ENCODE measurements at regions not wholly inside any gene's neighbourhood (a gene's known extent, or its start where the extent isn't known, plus 50 kb on each side); places are given as distances from the start of the nearest gene placed in this dataset.

DNA sequence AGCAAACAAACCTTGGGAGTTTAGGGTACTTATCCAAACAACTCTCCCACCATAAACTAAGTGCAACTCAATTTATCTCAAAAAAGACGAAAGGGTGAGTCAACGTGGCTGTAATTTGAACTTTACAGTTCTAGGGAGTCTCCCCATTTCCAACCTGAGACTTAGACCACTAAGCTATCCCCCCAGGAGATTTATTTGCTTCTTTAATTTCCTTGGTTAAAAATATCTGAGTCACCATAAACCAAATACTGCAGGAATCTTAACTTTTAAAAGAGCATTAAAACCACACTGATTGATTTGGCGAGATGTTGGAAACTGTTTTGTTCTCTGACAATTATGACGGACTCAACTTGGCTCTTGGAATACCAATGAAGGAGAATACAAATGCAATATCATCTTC, 299.3 kb upstream of the SOX9 start:
- no peak overlapping the region for H3K4me3 Mint-ChIP-seq
- H3K27me3 ChIP-seq (ENCODE audit: insufficient read depth, low read length, poor library complexity, severe bottlenecking), result no peaks in the 10 kb centered on the region
- H3K27me3 Mint-ChIP-seq, result no peaks in the 10 kb centered on the region
- CTCF ChIA-PET, result no interaction called here
- H3K4me1 Mint-ChIP-seq, result no peaks in the 10 kb centered on the region
- H3K27ac ChIP-seq (ENCODE audit: low read depth, low read length), result no peak overlapping the region
- no peak overlapping the region for H3K27ac Mint-ChIP-seq
- DNase-seq, result no peak
- no peaks in the 10 kb centered on the region for H3K4me1 ChIP-seq (ENCODE audit: insufficient read depth, low read length)
- no peaks in the 10 kb centered on the region for H3K9me3 ChIP-seq (ENCODE audit: low read length)
- POLR2A ChIA-PET, result no interaction called here
- H3K9me3 Mint-ChIP-seq, result peaks cover 0 to 18% (median 4%) of the 10 kb centered on the region in 5 donors
- H3K36me3 ChIP-seq (ENCODE audit: insufficient read depth, low read length), result no peaks in the 10 kb centered on the region
- no peak overlapping the region for H3K4me3 ChIP-seq (ENCODE audit: low read length)
- no peaks in the 10 kb centered on the region for H3K36me3 Mint-ChIP-seq

GRCh38 chr17:71824671-71825070, 296.1 kb upstream of the SOX9 start:
- Histone ChIP-seq H3K27ac (ENCODE audit: low read depth, low read length) (no peak overlapping the region), H3K36me3 (ENCODE audit: insufficient read depth, low read length) (no peaks in the 10 kb centered on the region), H3K9me3 (ENCODE audit: low read length) (no peaks in the 10 kb centered on the region), H3K4me3 (ENCODE audit: low read length) (no peak overlapping the region), H3K27me3 (ENCODE audit: insufficient read depth, low read length, poor library complexity, severe bottlenecking) (no peaks in the 10 kb centered on the region), H3K4me1 (ENCODE audit: insufficient read depth, low read length) (no peaks in the 10 kb centered on the region)
- DNase-seq, result no peak
- H3K27me3 Mint-ChIP-seq, result no peaks in the 10 kb centered on the region
- ChIA-PET CTCF (no interaction called here), POLR2A (no interaction called here)
- H3K9me3 Mint-ChIP-seq, result peaks cover 0 to 5% (median 3%) of the 10 kb centered on the region in 5 donors
- H3K36me3 Mint-ChIP-seq, result no peaks in the 10 kb centered on the region
- H3K27ac Mint-ChIP-seq, result no peak overlapping the region
- H3K4me3 Mint-ChIP-seq, result no peak overlapping the region
- H3K4me1 Mint-ChIP-seq, result no peaks in the 10 kb centered on the region

GRCh38 chr17:71825687-71826086, 295.1 kb upstream of the SOX9 start:
- no peaks in the 10 kb centered on the region for H3K4me1 ChIP-seq (ENCODE audit: insufficient read depth, low read length)
- Mint-ChIP-seq H3K9me3 (peaks cover 0 to 5% (median 3%) of the 10 kb centered on the region in 5 donors), H3K27me3 (peaks cover 0 to 1% of the 10 kb centered on the region in 2 donors), H3K36me3 (no peaks in the 10 kb centered on the region), H3K4me1 (no peaks in the 10 kb centered on the region), H3K4me3 (no peak overlapping the region), H3K27ac (no peak overlapping the region)
- no peak overlapping the region for H3K4me3 ChIP-seq (ENCODE audit: low read length)
- H3K9me3 ChIP-seq (ENCODE audit: low read length), result no peaks in the 10 kb centered on the region
- no peak overlapping the region for H3K27ac ChIP-seq (ENCODE audit: low read depth, low read length)
- H3K27me3 ChIP-seq (ENCODE audit: insufficient read depth, low read length, poor library complexity, severe bottlenecking), result no peaks in the 10 kb centered on the region
- no peak for DNase-seq
- no peaks in the 10 kb centered on the region for H3K36me3 ChIP-seq (ENCODE audit: insufficient read depth, low read length)
- ChIA-PET CTCF (no interaction called here), POLR2A (no interaction called here)

DNA sequence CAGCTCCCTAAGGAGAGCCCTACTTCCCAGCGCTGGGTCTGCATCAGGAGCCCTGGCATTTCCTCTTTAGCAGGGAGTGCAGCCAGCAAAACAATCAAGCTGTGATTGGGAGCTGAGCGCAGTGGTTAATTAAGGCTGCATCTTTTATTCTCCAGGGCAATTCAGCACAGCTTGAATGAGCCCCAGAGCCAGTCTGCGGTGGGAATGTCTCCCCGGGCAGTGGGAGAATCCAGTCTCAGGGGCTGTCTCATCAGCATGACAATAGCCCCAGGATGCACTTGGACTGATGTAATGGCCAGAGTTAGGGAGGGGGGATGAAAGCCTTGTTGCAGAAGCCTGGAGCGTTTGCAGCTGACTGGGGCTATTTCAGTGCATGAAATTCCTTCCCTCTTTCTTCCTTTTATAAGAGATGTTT, 292.6 kb upstream of the SOX9 start:
- Histone ChIP-seq H3K4me1 (ENCODE audit: insufficient read depth, low read length) (no peaks in the 10 kb centered on the region), H3K4me3 (ENCODE audit: low read length) (no peak overlapping the region), H3K27ac (ENCODE audit: low read depth, low read length) (no peak overlapping the region), H3K36me3 (ENCODE audit: insufficient read depth, low read length) (no peaks in the 10 kb centered on the region), H3K27me3 (ENCODE audit: insufficient read depth, low read length, poor library complexity, severe bottlenecking) (no peaks in the 10 kb centered on the region), H3K9me3 (ENCODE audit: low read length) (no peaks in the 10 kb centered on the region)
- no peaks in the 10 kb centered on the region for H3K4me1 Mint-ChIP-seq
- H3K9me3 Mint-ChIP-seq, result peaks cover 0 to 5% (median 0%) of the 10 kb centered on the region in 5 donors
- peaks cover 0 to 3% of the 10 kb centered on the region in 2 donors for H3K27me3 Mint-ChIP-seq
- no peak for DNase-seq
- ChIA-PET CTCF (no interaction called here), POLR2A (no interaction called here)
- no peaks in the 10 kb centered on the region for H3K36me3 Mint-ChIP-seq
- H3K27ac Mint-ChIP-seq, result no peak overlapping the region
- H3K4me3 Mint-ChIP-seq, result no peak overlapping the region

DNA sequence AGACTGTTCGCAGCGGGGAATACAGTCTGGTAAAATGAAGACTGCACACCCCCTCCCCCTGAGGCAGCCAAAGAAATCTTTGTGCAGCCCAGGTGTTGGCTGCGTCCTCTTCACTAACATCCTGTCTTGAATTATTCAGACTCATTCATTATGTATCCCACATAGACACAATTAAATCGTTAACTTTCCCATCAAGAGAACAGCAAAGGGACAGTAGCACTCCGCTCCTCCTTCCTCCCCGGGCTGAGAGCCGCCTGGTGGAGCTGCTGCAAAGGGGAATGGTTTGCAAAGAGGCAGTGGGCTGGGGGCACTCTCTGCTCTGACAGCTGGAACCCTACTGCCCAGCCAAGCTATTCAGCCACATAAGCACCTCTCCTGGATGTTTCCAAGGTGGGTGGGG, 290.0 kb upstream of the SOX9 start:
- H3K27ac ChIP-seq (ENCODE audit: low read depth, low read length), result no peak overlapping the region
- H3K9me3 ChIP-seq (ENCODE audit: low read length), result no peaks in the 10 kb centered on the region
- peaks cover 0 to 1% (median 0%) of the 10 kb centered on the region in 5 donors for H3K9me3 Mint-ChIP-seq
- no peaks in the 10 kb centered on the region for H3K27me3 ChIP-seq (ENCODE audit: insufficient read depth, low read length, poor library complexity, severe bottlenecking)
- no peaks in the 10 kb centered on the region for H3K36me3 ChIP-seq (ENCODE audit: insufficient read depth, low read length)
- H3K4me3 Mint-ChIP-seq, result no peak overlapping the region
- no peak overlapping the region for H3K27ac Mint-ChIP-seq
- CTCF ChIA-PET, result no interaction called here
- no peak for DNase-seq
- no peaks in the 10 kb centered on the region for H3K4me1 ChIP-seq (ENCODE audit: insufficient read depth, low read length)
- POLR2A ChIA-PET, result no interaction called here
- H3K36me3 Mint-ChIP-seq, result no peaks in the 10 kb centered on the region
- no peak overlapping the region for H3K4me3 ChIP-seq (ENCODE audit: low read length)
- H3K4me1 Mint-ChIP-seq, result no peaks in the 10 kb centered on the region
- H3K27me3 Mint-ChIP-seq, result peaks cover 0 to 3% of the 10 kb centered on the region in 2 donors

DNA sequence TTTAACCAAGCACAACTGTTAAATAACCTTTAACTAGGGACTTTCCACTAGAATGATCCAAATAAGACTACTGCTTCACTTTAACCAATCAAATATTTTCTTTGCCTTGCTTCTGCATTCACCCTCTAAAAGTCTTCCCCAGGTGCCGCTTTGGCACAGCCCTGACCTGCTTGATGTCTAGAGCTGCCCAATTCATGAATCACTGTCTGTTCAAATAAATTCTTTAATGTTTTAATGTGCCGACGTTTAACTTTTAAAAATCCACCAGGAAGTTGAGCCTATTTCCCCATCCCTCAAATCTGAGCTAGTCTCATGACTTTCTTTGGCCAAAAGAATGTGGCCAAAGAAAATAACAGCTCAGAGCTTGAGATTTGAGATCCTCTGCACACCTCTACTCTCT, 277.8 kb upstream of the SOX9 start:
- Mint-ChIP-seq H3K4me1 (no peaks in the 10 kb centered on the region), H3K36me3 (no peaks in the 10 kb centered on the region), H3K4me3 (no peak overlapping the region), H3K27me3 (no peaks in the 10 kb centered on the region), H3K9me3 (peaks cover 0 to 17% (median 11%) of the 10 kb centered on the region in 5 donors), H3K27ac (no peak overlapping the region)
- H3K27me3 ChIP-seq (ENCODE audit: insufficient read depth, low read length, poor library complexity, severe bottlenecking), result no peaks in the 10 kb centered on the region
- no peak overlapping the region for H3K4me3 ChIP-seq (ENCODE audit: low read length)
- DNase-seq, result no peak
- ChIA-PET POLR2A (no interaction called here), CTCF (no interaction called here)
- no peaks in the 10 kb centered on the region for H3K9me3 ChIP-seq (ENCODE audit: low read length)
- H3K36me3 ChIP-seq (ENCODE audit: insufficient read depth, low read length), result no peaks in the 10 kb centered on the region
- H3K27ac ChIP-seq (ENCODE audit: low read depth, low read length), result no peak overlapping the region
- H3K4me1 ChIP-seq (ENCODE audit: insufficient read depth, low read length), result no peaks in the 10 kb centered on the region

- ChIA-PET CTCF (no interaction called here), POLR2A (no interaction called here)
- Mint-ChIP-seq H3K27me3 (no peaks in the 10 kb centered on the region), H3K4me1 (no peaks in the 10 kb centered on the region), H3K4me3 (no peak overlapping the region), H3K27ac (no peak overlapping the region), H3K9me3 (peaks cover 0 to 24% (median 9%) of the 10 kb centered on the region in 5 donors), H3K36me3 (no peaks in the 10 kb centered on the region)
- H3K36me3 ChIP-seq (ENCODE audit: insufficient read depth, low read length), result no peaks in the 10 kb centered on the region
- H3K4me1 ChIP-seq (ENCODE audit: insufficient read depth, low read length), result no peaks in the 10 kb centered on the region
- no peak for DNase-seq
- H3K4me3 ChIP-seq (ENCODE audit: low read length), result no peak overlapping the region
- H3K27me3 ChIP-seq (ENCODE audit: insufficient read depth, low read length, poor library complexity, severe bottlenecking), result no peaks in the 10 kb centered on the region
- H3K27ac ChIP-seq (ENCODE audit: low read depth, low read length), result no peak overlapping the region
- H3K9me3 ChIP-seq (ENCODE audit: low read length), result no peaks in the 10 kb centered on the region
These were observed 275.5 kb upstream of the SOX9 start for GRCh38 chr17:71845337-71845736.

DNA sequence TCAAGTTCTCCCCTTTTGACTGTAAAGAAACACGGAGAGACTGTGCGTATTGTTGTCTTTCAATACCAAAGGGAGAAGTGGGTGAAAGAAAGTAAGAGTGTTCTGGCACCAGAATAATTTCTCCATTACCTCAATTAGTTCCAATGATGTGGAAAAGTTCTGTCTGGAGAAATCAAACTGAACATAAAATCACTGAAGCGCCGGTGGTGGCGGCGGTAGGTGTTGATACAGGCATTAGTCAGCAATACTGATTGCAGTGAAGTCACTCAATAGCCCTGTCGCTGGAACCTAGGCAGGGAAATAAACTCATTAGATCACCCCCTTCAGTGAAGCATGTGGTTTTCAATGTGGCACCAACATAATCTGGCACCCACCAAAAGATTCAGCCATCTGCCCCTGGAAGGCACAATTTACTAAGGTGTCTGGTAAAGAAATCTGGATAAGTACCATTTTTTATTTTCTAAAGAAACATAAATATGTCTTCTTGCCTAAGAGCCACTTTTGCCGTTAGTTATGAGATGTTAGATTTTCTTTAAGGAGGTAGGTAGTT, 274.2 kb upstream of the SOX9 start:
- H3K27me3 ChIP-seq (ENCODE audit: insufficient read depth, low read length, poor library complexity, severe bottlenecking), result no peaks in the 10 kb centered on the region
- Mint-ChIP-seq H3K4me3 (no peak overlapping the region), H3K4me1 (no peaks in the 10 kb centered on the region), H3K27me3 (no peaks in the 10 kb centered on the region), H3K9me3 (peaks cover 0 to 24% (median 9%) of the 10 kb centered on the region in 5 donors), H3K36me3 (no peaks in the 10 kb centered on the region), H3K27ac (no peak overlapping the region)
- no peak for DNase-seq
- no peaks in the 10 kb centered on the region for H3K9me3 ChIP-seq (ENCODE audit: low read length)
- H3K36me3 ChIP-seq (ENCODE audit: insufficient read depth, low read length), result no peaks in the 10 kb centered on the region
- CTCF ChIA-PET, result no interaction called here
- H3K4me3 ChIP-seq (ENCODE audit: low read length), result no peak overlapping the region
- POLR2A ChIA-PET, result no interaction called here
- H3K4me1 ChIP-seq (ENCODE audit: insufficient read depth, low read length), result no peaks in the 10 kb centered on the region
- H3K27ac ChIP-seq (ENCODE audit: low read depth, low read length), result no peak overlapping the region

Measured in CD8-positive, alpha-beta memory T cell (primary cell).